ENCODE measurements at regions not wholly inside any gene's neighbourhood (a gene's known extent, or its start where the extent isn't known, plus 50 kb on each side); places are given as distances from the start of the nearest gene placed in this dataset.
"Not testable (repeated sequence)": the region's sequence is repeated elsewhere in the genome, so short reads cannot be mapped to it uniquely, and the experiment has no call there.

GRCh38 chr7:24135003-24135817 is 148.8 kb upstream of the NPY start:
- no peak for DNase-seq (ENCODE audit: low spot score)

DNA sequence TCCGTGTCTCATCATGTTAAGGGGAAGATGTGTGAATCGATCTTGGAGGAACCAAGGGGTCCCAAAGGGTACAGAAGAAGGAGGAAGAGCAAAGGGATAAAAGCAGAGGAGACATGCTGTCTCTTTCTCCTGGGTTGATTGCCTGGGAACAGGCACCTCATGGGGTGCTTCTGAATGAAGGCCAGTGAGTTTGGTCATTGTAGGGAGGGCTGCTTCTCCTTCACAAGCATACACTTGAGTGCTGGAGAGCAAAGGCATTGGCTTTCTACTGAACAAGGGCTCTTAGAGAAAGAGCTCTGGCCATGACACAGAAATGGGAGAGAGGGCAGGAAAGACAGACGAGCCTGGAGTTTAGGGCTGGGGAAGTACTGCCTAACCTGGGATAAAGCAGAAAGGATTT is 146.7 kb upstream of the NPY start:
- no peak for DNase-seq (ENCODE audit: low spot score)

GRCh38 chr7:24138343-24138742 is 145.6 kb upstream of the NPY start:
- no peak for DNase-seq (ENCODE audit: low spot score)

GRCh38 chr7:24140001-24140400 is 144.0 kb upstream of the NPY start:
- DNase-seq (ENCODE audit: low spot score): no peak

- DNase-seq (ENCODE audit: low spot score): no peak
These were observed 142.0 kb upstream of the NPY start for GRCh38 chr7:24141874-24142509.

- DNase-seq (ENCODE audit: low spot score): no peak
These were observed 140.4 kb upstream of the NPY start for GRCh38 chr7:24143547-24143946.

GRCh38 chr7:24151944-24152343 is 132.0 kb upstream of the NPY start:
- no peak for DNase-seq (ENCODE audit: low spot score)

GRCh38 chr7:24152356-24152755 is 131.6 kb upstream of the NPY start:
- DNase-seq (ENCODE audit: low spot score): no peak

GRCh38 chr7:24152877-24153472 is 131.0 kb upstream of the NPY start:
- no peak for DNase-seq (ENCODE audit: low spot score)

- no peak for DNase-seq (ENCODE audit: low spot score)
These were observed 126.3 kb upstream of the NPY start for GRCh38 chr7:24157666-24158065.

DNA sequence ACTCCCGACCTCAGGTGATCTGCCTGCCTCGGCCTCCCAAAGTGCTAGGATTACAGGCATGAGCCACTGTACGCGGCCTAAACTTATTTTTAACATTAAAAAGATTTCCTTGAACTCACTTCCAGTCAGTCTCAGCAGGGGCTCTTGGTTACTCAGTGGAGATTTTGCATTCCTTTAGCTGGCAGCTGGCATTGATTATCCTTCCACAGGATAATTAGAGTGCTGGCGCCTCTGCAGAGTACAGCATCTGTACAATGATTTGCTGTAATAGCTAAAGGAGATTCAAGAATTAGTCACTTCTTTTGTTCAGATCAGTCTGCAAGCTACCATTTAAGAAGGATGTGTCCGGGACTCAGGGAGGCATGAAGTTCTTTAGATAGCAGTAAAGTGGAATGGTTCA is 125.0 kb upstream of the NPY start:
- DNase-seq (ENCODE audit: low spot score): no peak

DNA sequence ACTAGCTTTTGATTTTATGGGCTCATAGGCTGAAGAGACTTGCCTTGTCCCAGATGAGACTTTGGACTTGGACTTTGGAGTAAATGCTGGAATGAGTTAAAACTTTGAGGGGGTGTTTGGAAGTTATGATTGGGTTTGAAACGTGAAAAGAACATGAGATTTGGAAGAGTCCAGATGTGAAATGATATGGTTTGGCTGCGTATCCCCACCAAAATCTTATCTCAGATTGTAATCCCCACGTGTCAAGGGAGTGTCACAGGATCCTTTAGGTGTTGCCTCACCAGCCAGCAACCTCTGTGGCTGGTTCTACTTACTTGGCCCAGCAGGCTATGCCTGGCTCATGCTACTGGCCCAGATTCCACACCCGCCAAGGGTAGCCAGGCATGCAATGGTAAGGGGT is 119.6 kb upstream of the NPY start:
- no peak for DNase-seq (ENCODE audit: low spot score)

GRCh38 chr7:24169077-24169624 is 114.8 kb upstream of the NPY start:
- DNase-seq (ENCODE audit: low spot score): no peak

DNA sequence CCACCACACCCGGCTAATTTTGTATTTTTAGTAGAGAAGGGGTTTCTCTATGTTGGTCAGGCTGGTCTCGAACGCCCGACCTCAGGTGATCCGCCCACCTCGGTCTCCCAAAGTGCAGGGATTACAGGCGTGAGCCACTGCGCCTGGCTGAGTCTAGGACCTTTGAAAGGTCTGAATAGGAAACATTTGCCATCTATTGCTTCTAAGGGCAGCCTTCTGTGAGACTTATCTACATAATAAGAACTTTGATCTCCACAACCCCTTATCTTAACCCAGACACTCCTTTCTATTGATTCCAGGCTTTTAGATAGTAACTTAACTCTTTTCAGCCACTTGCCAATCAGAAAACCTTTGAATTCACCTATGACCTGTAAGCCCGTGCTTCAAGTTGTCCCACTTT is 112.0 kb upstream of the NPY start:
- DNase-seq (ENCODE audit: low spot score): not testable (repeated sequence)

DNA sequence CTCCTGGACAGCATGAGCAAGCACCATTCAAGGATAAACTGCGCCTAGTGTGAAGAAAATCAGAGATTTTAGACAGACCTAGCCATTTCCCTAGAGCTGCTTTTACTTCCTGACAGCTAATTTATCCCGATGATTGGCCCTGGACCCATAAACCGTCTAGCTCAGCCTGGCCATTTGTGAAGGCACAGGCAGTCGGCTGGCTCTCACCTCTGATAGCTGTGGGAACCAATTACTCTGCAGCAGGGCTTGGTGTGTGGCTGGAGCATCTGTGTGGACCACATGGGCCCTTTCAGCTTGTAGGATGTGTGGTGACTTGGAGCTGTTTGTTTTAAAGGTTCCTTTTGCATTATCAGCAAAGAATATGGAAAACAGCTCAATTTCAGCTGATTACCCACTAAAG is 111.1 kb upstream of the NPY start:
- no peak for DNase-seq (ENCODE audit: low spot score)

GRCh38 chr7:24175603-24176002 is 108.4 kb upstream of the NPY start:
- DNase-seq (ENCODE audit: low spot score): no peak

DNA sequence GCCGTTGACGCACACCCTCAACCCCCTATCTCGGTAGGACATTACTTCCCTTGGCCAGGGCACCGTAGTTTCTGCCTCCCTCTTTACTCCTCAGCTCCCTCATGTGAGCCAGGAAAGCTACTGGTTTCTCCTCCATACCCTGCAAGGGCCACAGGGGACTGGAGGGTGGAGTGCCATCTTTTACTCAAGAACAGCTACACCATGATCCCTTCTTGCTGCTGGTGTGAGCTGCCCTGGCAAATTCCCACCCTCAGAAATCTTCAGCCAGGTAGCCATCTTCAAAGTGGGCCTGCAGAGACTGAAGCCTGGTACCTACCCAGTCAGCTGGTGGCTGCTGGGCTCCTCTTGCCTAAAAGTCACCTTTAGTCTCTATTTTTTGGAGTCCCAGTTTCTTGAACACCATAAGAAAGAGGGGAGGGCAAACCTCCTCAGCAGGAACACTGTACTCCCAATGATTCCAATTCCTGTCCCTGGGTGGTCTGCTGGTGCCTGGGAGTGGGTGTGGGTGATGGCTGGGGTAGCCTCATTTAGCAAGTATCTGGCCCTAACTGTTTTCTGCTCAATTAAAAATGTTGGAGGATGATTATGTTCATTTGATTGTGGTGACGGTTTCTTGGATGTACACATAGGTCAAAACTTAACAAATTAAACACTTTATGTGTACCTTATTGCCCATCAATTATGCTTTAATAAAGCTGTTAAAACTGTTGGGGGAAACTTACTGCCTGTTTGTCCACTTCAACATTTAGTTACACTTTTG is 105.0 kb upstream of the NPY start:
- no peak for DNase-seq (ENCODE audit: low spot score)

GRCh38 chr7:24191362-24191761 is 92.6 kb upstream of the NPY start:
- DNase-seq (ENCODE audit: low spot score): no peak

DNA sequence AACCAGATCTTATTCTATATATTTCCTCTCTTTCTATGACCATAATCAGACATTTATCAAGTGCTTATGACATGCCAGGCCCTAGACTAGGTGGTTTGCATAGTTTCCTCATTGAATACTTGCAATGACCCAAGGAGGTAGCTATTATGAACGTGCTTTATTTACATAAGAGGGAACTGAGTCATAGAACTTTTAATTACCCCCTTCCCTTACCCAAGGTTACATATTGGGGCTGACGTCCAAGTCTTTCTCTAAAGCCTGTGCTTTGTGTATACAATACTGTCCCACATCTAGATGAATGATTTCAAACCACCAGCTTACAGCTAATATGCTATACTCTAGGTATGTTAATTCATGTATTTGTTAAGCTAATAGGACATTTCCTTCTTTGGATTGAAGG is 91.9 kb upstream of the NPY start:
- DNase-seq (ENCODE audit: low spot score): no peak

DNA sequence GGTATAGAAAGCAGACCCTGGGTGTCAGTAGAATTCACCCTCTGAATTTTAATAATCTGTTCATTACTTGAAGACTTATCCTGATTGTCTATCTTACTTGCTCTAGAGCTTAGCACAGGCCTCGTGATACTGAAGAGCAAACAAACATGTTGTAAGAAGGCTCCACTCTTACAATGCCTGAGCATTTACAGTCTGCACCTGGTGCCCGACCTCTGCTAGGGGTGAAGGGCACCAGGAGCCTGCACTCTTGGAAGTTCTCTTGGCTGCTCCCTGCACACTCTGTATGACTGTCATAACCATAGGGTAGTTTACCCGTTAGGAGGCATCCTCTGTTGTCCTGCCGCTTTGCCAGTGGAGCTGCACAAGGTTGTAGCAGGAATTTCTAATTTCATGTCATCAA is 91.3 kb upstream of the NPY start:
- no peak for DNase-seq (ENCODE audit: low spot score)

GRCh38 chr7:24197852-24198251 is 86.1 kb upstream of the NPY start:
- DNase-seq (ENCODE audit: low spot score): no peak

GRCh38 chr7:24199978-24200377 is 84.0 kb upstream of the NPY start:
- DNase-seq (ENCODE audit: low spot score): no peak

All from germinal center (tissue), 1 donor.